D721Med (cell line): ENCODE measurements at regions not wholly inside any gene's neighbourhood (a gene's known extent, or its start where the extent isn't known, plus 50 kb on each side); places are given as distances from the start of the nearest gene placed in this dataset.
A peak's percentile ranks its signal among the peaks of the same experiment; 100 is the strongest.
"Not testable (repeated sequence)": the region's sequence is repeated elsewhere in the genome, so short reads cannot be mapped to it uniquely, and the experiment has no call there.

Source experiments
- DNase-seq: peaks from one replicate; pipeline ENCODE4 v3.0.0; 2011; ENCODE audit warnings: low spot score; ENCODE audit not compliant: insufficient read length
- FAIRE-seq: peaks from 2 replicates; lab custom pipeline; 2011; peaks lifted over from hg19 to GRCh38; lab: Jason Lieb, UNC
- CTCF ChIP-seq: IDR thresholded peaks from 2 replicates; pipeline ENCODE4 v1.5.1; 2012; ENCODE audit warnings: mild to moderate bottlenecking, control low read depth; ENCODE audit not compliant: insufficient read depth; ENCODE audit errors: missing control alignments

- no peak for TF ChIP-seq CTCF
- DNase-seq: no peak
- FAIRE-seq: no peak
Measured at GRCh38 chr11:116044520-116044919, 540.3 kb upstream of the CADM1 start.

GRCh38 chr11:116043857-116044256, 539.6 kb upstream of the CADM1 start:
- no peak for FAIRE-seq
- no peak for DNase-seq
- no peak for TF ChIP-seq CTCF

GRCh38 chr11:116043059-116043458, 538.8 kb upstream of the CADM1 start:
- DNase-seq: not testable (repeated sequence)

GRCh38 chr11:116042146-116042545, 537.9 kb upstream of the CADM1 start:
- no peak for DNase-seq
- no peak for TF ChIP-seq CTCF
- FAIRE-seq: no peak

More at GRCh38 chr11:116043059-116043458, 538.8 kb upstream of the CADM1 start:
- not testable (repeated sequence) for FAIRE-seq

GRCh38 chr11:116037861-116038260, 533.6 kb upstream of the CADM1 start:
- no peak for TF ChIP-seq CTCF
- no peak for DNase-seq
- FAIRE-seq: no peak

GRCh38 chr11:116035977-116036376, 531.8 kb upstream of the CADM1 start:
- peak; percentile 75 for FAIRE-seq
- DNase-seq: no peak

GRCh38 chr11:116033931-116034553, 529.8 kb upstream of the CADM1 start:
- no peak for TF ChIP-seq CTCF
- DNase-seq (no peak), FAIRE-seq (peak; percentile 6)

More at GRCh38 chr11:116035977-116036376, 531.8 kb upstream of the CADM1 start:
- TF ChIP-seq CTCF: no peak
